GM18907 (cell line): ENCODE measurements at regions not wholly inside any gene's neighbourhood (a gene's known extent, or its start where the extent isn't known, plus 50 kb on each side); places are given as distances from the start of the nearest gene placed in this dataset.

Experiments
- ATAC-seq: cut with Tn5 transposase; IDR thresholded peaks from one replicate; pipeline ENCODE4 v1.9.1; 2021; ENCODE audit warnings: mild to moderate bottlenecking, moderate library complexity; ENCODE audit not compliant: unreplicated experiment

- ATAC-seq = no peak
Observed at GRCh38 chr4:159498446-159499115, 395.7 kb downstream of the RAPGEF2 start.

GRCh38 chr4:159500861-159501260, 398.0 kb downstream of the RAPGEF2 start:
- ATAC-seq = no peak

GRCh38 chr4:159503236-159504008, 400.5 kb downstream of the RAPGEF2 start:
- no peak for ATAC-seq

DNA sequence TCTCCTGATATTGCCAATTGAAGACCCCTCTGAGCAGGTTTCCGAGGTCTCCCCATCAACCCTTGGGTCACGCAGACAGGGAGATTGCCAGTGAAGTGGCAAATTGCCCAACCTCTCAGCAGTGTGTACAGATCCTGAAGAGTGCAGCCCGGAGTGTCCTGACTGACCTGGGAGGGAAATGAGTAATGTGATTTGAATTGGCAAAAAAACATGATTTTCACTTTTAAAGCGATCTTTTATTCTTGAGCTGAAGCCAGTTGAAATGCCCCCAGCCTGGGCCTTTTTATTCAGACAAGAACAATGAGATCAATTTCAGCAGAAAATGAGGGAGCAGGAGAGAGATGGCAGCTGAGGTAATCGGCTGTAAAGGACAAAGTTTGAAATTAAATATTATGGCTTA, 401.8 kb downstream of the RAPGEF2 start:
- ATAC-seq = no peak

DNA sequence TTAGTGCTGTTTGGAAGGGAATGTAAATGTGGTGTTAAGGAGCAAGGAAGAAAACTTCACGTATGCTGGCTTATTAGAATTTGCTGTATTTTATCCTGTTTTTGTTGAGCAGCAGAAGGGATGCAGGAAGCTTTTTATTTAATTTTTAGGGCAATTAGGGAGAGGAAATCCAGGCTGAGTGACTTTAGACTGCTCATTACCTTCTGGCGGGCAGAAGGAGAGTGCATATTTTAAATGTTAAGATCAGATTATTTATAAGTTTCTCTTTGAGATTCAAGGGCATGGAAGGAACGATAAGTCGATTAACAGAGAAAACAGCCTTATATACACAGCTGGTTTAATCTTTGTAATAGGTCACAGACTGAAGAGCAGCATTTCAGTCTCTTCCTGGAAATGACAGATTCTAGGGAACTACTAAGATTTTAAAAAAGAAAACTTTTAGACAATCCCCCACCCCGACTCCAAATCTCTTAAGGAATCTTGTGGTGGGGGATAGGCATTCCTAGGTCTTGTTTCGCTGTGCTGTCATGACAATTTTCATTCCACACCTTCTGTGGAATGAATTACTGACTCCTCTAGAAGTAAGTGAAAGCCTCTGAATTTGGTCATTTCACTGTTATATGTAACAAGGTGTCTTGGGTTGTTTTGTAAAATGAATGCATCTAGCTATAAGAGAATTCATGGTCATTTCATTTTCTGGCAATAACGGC, 402.5 kb downstream of the RAPGEF2 start:
- ATAC-seq = no peak

GRCh38 chr4:159506801-159507517, 404.1 kb downstream of the RAPGEF2 start:
- ATAC-seq = no peak

- ATAC-seq = no peak
Observed at GRCh38 chr4:159508917-159509500, 406.1 kb downstream of the RAPGEF2 start.

GRCh38 chr4:159512348-159512747, 409.5 kb downstream of the RAPGEF2 start:
- ATAC-seq = no peak

- no peak for ATAC-seq
Observed at GRCh38 chr4:159515314-159516025, 412.6 kb downstream of the RAPGEF2 start.

- ATAC-seq = no peak
Observed at GRCh38 chr4:159516556-159517140, 413.8 kb downstream of the RAPGEF2 start.

DNA sequence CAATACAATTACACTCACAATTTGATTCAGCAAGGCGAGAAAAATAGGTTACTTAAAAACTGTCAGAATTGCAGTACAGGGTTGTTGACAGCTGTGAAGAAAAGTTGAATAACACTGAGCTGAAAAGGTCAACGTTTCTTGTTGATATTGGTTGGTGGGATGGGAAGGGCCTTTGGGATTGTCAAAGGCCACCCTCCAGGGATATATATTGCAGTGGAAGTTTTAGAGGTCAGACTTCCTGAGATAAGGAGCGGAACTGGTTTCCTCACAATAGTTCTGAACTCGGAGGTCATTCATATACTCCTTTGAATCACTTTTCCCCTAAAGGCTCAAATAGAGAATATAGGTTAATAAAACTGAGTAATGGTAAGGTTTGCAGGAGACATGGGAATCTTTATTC, 417.2 kb downstream of the RAPGEF2 start:
- ATAC-seq = no peak

- ATAC-seq = no peak
Observed at GRCh38 chr4:159526172-159526571, 423.3 kb downstream of the RAPGEF2 start.

GRCh38 chr4:159534655-159535054, 431.8 kb downstream of the RAPGEF2 start:
- no peak for ATAC-seq

GRCh38 chr4:159538556-159538955, 435.7 kb downstream of the RAPGEF2 start:
- ATAC-seq = no peak

GRCh38 chr4:159540038-159540437, 437.2 kb downstream of the RAPGEF2 start:
- ATAC-seq = no peak

GRCh38 chr4:159540501-159540900, 437.6 kb downstream of the RAPGEF2 start:
- no peak for ATAC-seq

DNA sequence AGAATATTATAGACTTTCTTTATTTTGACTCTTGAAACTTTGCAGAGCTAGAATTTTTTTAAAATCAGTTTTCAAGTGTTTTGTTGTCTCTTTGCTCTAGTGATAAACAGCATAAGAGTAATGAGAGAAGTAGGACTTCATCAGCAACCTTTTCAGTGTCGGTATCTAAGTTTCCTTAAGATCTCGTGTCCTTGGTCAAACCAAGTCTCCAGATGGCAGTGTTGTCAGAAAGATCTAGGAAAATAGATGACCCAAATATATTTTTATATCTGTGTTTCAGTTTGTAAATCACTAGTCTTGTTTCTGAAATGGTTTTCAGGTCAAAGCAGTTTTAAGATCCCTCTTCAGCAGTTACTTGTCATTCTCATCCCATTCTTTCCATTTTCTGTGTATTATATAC, 438.3 kb downstream of the RAPGEF2 start:
- no peak for ATAC-seq

DNA sequence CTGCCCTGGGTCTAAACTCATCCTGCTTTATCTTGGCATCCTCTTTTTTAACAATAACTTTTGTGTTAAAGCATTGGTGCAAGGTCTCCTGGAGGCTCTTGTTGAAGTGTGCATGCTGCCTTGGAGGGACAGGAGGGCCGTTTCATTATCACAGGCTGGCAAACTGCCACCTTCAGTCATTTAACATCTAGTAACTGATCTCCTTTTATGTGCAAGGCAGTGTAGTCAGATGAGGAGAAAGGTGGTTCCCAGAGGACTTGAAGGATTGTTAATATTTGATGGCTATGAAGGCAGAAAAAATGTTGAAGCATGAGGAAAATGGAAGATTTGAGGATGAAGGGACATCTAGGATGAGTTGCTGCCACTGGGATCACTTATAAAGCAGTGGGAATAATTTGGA, 439.4 kb downstream of the RAPGEF2 start:
- no peak for ATAC-seq

DNA sequence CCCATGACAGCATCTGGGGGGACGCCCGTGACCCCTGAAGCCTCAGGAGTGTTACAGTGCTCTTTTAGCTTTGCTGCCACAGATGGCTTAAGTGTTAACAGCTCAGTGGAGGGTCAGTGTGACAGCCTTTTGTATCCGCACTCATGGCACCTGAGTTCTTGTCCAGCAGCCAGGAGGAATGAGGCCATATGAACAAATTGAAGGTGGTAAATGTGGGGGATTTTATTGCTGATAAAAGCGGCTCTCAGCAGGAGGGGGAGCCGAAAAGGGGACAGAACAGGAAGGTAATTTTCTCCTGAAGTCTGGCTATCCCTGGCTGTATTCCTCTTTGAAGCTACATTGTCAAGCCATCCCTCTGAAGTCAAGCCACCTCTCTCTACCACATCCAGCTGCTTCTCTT, 441.0 kb downstream of the RAPGEF2 start:
- no peak for ATAC-seq

GRCh38 chr4:159545556-159545955, 442.7 kb downstream of the RAPGEF2 start:
- ATAC-seq = no peak
